ENCODE measurements at regions not wholly inside any gene's neighbourhood (a gene's known extent, or its start where the extent isn't known, plus 50 kb on each side); places are given as distances from the start of the nearest gene placed in this dataset.

- H3K36me3 Mint-ChIP-seq: no peaks in the 10 kb centered on the region
- Histone ChIP-seq H3K4me2 (replicated peaks; ENCODE audit: extremely low read depth, low read length, poor library complexity, severe bottlenecking) (no peak overlapping the region), H3K4me1 (ENCODE audit: control insufficient read depth in 1 of 2, insufficient read depth in 2 of 2, low read length in 2 of 2) (no peaks in the 10 kb centered on the region), H3K27ac (ENCODE audit: low read depth in 1 of 2, low read length in 2 of 2) (no peak overlapping the region), H3K79me2 (ENCODE audit: insufficient read depth, low read length) (no peaks in the 10 kb centered on the region), H4K20me1 (ENCODE audit: insufficient read depth, low read length) (no peaks in the 10 kb centered on the region), H3K27me3 (ENCODE audit: control insufficient read depth in 2 of 2, insufficient read depth in 2 of 2, low read length in 2 of 2) (no peaks in the 10 kb centered on the region), H3K9me3 (replicated peaks in 1 of 2; ENCODE audit: control insufficient read depth in 1 of 2, insufficient read depth in 1 of 2, low read length in 2 of 2) (no peaks in the 10 kb centered on the region), H3K4me3 (replicated peaks in 1 of 3; ENCODE audit: low read depth in 2 of 3, low read length in 3 of 3) (no peak overlapping the region), H3K36me3 (replicated peaks in 1 of 2; ENCODE audit: control insufficient read depth in 1 of 2, insufficient read depth in 2 of 2, low read length in 2 of 2) (no peaks in the 10 kb centered on the region), H3K9ac (ENCODE audit: insufficient read depth, low read length, poor library complexity, severe bottlenecking) (no peak overlapping the region), H2AFZ (ENCODE audit: insufficient read depth, low read depth, low read length, poor library complexity, severe bottlenecking) (no peak overlapping the region)
- DNase-seq: no peak
- peaks cover 0 to 5% (median 0%) of the 10 kb centered on the region in 7 donors for H3K9me3 Mint-ChIP-seq
- no CpG with 5 or more reads among the region's 1 CpG for WGBS (ENCODE audit: insufficient coverage)
- no peaks in the 10 kb centered on the region for H3K27me3 Mint-ChIP-seq (ENCODE audit: low read depth in 3 of 3)
- intact Hi-C loops (cut with micrococcal nuclease): no loop called here
- H3K27ac Mint-ChIP-seq: no peak overlapping the region
- TF ChIP-seq, protein P1, sequence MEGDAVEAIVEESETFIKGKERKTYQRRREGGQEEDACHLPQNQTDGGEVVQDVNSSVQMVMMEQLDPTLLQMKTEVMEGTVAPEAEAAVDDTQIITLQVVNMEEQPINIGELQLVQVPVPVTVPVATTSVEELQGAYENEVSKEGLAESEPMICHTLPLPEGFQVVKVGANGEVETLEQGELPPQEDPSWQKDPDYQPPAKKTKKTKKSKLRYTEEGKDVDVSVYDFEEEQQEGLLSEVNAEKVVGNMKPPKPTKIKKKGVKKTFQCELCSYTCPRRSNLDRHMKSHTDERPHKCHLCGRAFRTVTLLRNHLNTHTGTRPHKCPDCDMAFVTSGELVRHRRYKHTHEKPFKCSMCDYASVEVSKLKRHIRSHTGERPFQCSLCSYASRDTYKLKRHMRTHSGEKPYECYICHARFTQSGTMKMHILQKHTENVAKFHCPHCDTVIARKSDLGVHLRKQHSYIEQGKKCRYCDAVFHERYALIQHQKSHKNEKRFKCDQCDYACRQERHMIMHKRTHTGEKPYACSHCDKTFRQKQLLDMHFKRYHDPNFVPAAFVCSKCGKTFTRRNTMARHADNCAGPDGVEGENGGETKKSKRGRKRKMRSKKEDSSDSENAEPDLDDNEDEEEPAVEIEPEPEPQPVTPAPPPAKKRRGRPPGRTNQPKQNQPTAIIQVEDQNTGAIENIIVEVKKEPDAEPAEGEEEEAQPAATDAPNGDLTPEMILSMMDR (IDR thresholded peaks at IDR 0.05): no peak
- no peaks in the 10 kb centered on the region for H3K4me1 Mint-ChIP-seq
- no peak overlapping the region for H3K4me3 Mint-ChIP-seq
Measured at GRCh38 chr7:109532262-109532992, 962.8 kb downstream of the DNAJB9 start.

- Histone ChIP-seq H3K27ac (ENCODE audit: low read depth in 1 of 2, low read length in 2 of 2) (no peak overlapping the region), H3K4me2 (replicated peaks; ENCODE audit: extremely low read depth, low read length, poor library complexity, severe bottlenecking) (no peak overlapping the region), H3K9me3 (replicated peaks in 1 of 2; ENCODE audit: control insufficient read depth in 1 of 2, insufficient read depth in 1 of 2, low read length in 2 of 2) (peaks cover 3 to 5% of the 10 kb centered on the region in 2 donors), H3K36me3 (replicated peaks in 1 of 2; ENCODE audit: control insufficient read depth in 1 of 2, insufficient read depth in 2 of 2, low read length in 2 of 2) (no peaks in the 10 kb centered on the region), H3K4me3 (replicated peaks in 1 of 3; ENCODE audit: low read depth in 2 of 3, low read length in 3 of 3) (no peak overlapping the region), H4K20me1 (ENCODE audit: insufficient read depth, low read length) (no peaks in the 10 kb centered on the region), H3K79me2 (ENCODE audit: insufficient read depth, low read length) (no peaks in the 10 kb centered on the region), H2AFZ (ENCODE audit: insufficient read depth, low read depth, low read length, poor library complexity, severe bottlenecking) (no peak overlapping the region), H3K9ac (ENCODE audit: insufficient read depth, low read length, poor library complexity, severe bottlenecking) (no peak overlapping the region), H3K27me3 (ENCODE audit: control insufficient read depth in 2 of 2, insufficient read depth in 2 of 2, low read length in 2 of 2) (no peaks in the 10 kb centered on the region), H3K4me1 (ENCODE audit: control insufficient read depth in 1 of 2, insufficient read depth in 2 of 2, low read length in 2 of 2) (no peaks in the 10 kb centered on the region)
- H3K9me3 Mint-ChIP-seq: no peaks in the 10 kb centered on the region
- H3K4me1 Mint-ChIP-seq: no peaks in the 10 kb centered on the region
- 65% methylated on average over 2 of the region's 3 CpGs for WGBS (ENCODE audit: insufficient coverage)
- H3K4me3 Mint-ChIP-seq: no peak overlapping the region
- TF ChIP-seq, protein P1 (IDR thresholded peaks at IDR 0.05): no peak
- DNase-seq: no peak
- no peak overlapping the region for H3K27ac Mint-ChIP-seq
- H3K36me3 Mint-ChIP-seq: no peaks in the 10 kb centered on the region
- intact Hi-C loops (cut with micrococcal nuclease): no loop called here
- H3K27me3 Mint-ChIP-seq (ENCODE audit: low read depth in 3 of 3): peaks cover 0 to 1% (median 0%) of the 10 kb centered on the region in 3 donors
Measured at GRCh38 chr7:109545686-109546085, 976.0 kb downstream of the DNAJB9 start.
